RWPE1 (cell line): ENCODE measurements at regions not wholly inside any gene's neighbourhood (a gene's known extent, or its start where the extent isn't known, plus 50 kb on each side); places are given as distances from the start of the nearest gene placed in this dataset.
A peak's percentile ranks its signal among the peaks of the same experiment; 100 is the strongest.

Experiments used
- CTCF ChIA-PET: fragments of 350-600 bp; sonication (Branson Sonifier 250); formaldehyde crosslinking; extraction: SDS; loops from one replicate; lab custom pipeline; 2021; lab: Yijun Ruan, JAX
- POLR2A ChIA-PET: fragments of 400-600 bp; formaldehyde crosslinking; extraction: SDS; loops from one replicate; lab custom pipeline; 2020; ENCODE audit warnings: antibody characterized with exemption; ENCODE audit not compliant: low non-redundant PET; lab: Yijun Ruan, JAX
- DNase-seq: peaks from one replicate; pipeline ENCODE4 v3.0.0; 2012; ENCODE audit warnings: low spot score
- H3K27ac ChIP-seq: fragments of 450-650 bp; 2 replicates; pipeline ENCODE4 v1.5.1; 2017
- CTCF ChIP-seq: fragments of 450-650 bp; conservative IDR thresholded peaks from 2 replicates; pipeline ENCODE4 v1.5.1; 2017; ENCODE audit warnings: low read depth, mild to moderate bottlenecking

- no peak for DNase-seq
- CTCF ChIA-PET = interaction anchor here (0.7 kb wide), 1 partner anchor 153 kb away, joined by 3 read pairs; no protein-coding TSS in a partner anchor
Measured at GRCh38 chr15:61467823-61468222, 238.7 kb upstream of the RORA start.

DNA sequence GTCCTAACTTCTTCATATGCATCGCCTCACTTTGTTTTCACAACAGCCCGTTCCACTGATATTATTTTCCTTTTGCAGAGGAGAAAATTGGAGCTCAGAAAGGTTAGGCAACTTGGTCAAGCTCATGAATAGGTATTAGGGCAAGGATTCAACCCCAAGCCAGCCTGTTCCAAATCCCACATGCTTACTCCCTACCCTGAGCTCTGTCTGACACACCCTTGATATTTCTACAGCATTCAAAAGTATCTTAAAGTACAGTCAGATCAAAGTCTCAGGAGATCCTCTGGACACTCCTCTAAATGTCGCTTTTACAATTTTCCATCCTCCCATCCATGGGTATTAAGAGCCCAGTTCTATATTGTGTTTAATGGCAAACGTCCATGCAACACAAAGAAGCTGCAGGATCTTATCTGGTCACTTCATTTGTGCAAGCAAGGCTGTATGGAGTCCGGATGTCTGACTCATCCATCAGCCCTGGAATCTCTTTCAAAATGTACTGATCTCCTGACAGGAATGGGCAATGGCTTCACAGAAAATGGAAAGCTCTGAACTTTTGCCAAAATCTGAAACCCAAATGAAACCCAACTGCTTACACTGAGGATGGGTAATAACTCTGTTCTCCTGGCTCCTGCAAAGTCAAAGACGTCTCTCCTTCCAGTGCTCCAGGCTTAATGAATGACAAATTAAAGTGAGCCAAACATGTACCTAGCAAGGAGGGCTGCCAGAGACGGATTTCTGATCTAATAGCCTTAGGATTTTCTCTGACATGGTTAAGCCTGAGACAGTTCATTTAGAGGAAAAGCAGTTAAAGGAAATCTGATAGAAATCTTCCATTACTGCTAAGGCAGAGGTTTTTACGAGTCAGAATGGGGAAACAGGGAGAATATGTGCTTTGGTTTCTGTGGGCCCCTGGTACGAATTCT lies 230.9 kb upstream of the RORA start:
- peak; percentile 76 for DNase-seq
- no peak for TF ChIP-seq CTCF
- POLR2A ChIA-PET = no interaction called here
- CTCF ChIA-PET = no interaction called here
- no peak overlapping the region for H3K27ac ChIP-seq

More at GRCh38 chr15:61467823-61468222, 238.7 kb upstream of the RORA start:
- POLR2A ChIA-PET = no interaction called here
- TF ChIP-seq CTCF = no peak
- no peak overlapping the region for H3K27ac ChIP-seq

GRCh38 chr15:61457050-61457733 lies 228.1 kb upstream of the RORA start:
- CTCF ChIA-PET = no interaction called here
- no peak overlapping the region for H3K27ac ChIP-seq
- POLR2A ChIA-PET = no interaction called here

GRCh38 chr15:61449186-61449702 lies 220.1 kb upstream of the RORA start:
- H3K27ac ChIP-seq = no peak overlapping the region
- ChIA-PET CTCF (no interaction called here), POLR2A (no interaction called here)
- no peak for TF ChIP-seq CTCF
- no peak for DNase-seq

More at GRCh38 chr15:61457050-61457733, 228.1 kb upstream of the RORA start:
- no peak for DNase-seq
- TF ChIP-seq CTCF = no peak

GRCh38 chr15:61447981-61448380 lies 218.9 kb upstream of the RORA start:
- CTCF ChIA-PET = no interaction called here
- no peak for TF ChIP-seq CTCF
- no peak overlapping the region for H3K27ac ChIP-seq
- DNase-seq = no peak
- POLR2A ChIA-PET = no interaction called here

- no peak for TF ChIP-seq CTCF
- H3K27ac ChIP-seq = no peak overlapping the region
- DNase-seq = no peak
- CTCF ChIA-PET = interaction anchor here (0.6 kb wide), 1 partner anchor 881 kb away, joined by 3 read pairs; no protein-coding TSS in a partner anchor
- POLR2A ChIA-PET = no interaction called here
Measured at GRCh38 chr15:61444585-61444984, 215.5 kb upstream of the RORA start.
